Calu3 (cell line): ENCODE measurements at regions not wholly inside any gene's neighbourhood (a gene's known extent, or its start where the extent isn't known, plus 50 kb on each side); places are given as distances from the start of the nearest gene placed in this dataset.

Experiments
- BruUV-seq: library from RNA; stranded (reverse); fragments of 400-500 nt; replicated peaks from 2 replicates; lab custom pipeline; 2021; lab: Mats Ljungman, UMichigan
- CTCF ChIA-PET: fragments of 300-600 bp; sonication (Branson Sonifier 250); formaldehyde crosslinking; loops from one replicate; lab custom pipeline; 2022; ENCODE audit warnings: antibody characterized with exemption; lab: Charles Lee
- DNase-seq: peaks from one replicate; pipeline ENCODE4 v3.0.0; 2022
- H3K27ac Mint-ChIP-seq: one replicate; pipeline ENCODE4 v1.8.0; 2022; ENCODE audit warnings: mixed read lengths; ENCODE audit not compliant: unreplicated experiment
- H3K27me3 Mint-ChIP-seq: one replicate; pipeline ENCODE4 v1.8.0; 2022; ENCODE audit warnings: mixed read lengths; ENCODE audit not compliant: unreplicated experiment
- H3K36me3 Mint-ChIP-seq: one replicate; pipeline ENCODE4 v1.8.0; 2022; ENCODE audit warnings: mild to moderate bottlenecking, moderate library complexity, mixed read lengths; ENCODE audit not compliant: insufficient read depth, unreplicated experiment
- H3K4me1 Mint-ChIP-seq: one replicate; pipeline ENCODE4 v1.8.0; 2022; ENCODE audit warnings: mild to moderate bottlenecking, low read depth, mixed read lengths; ENCODE audit not compliant: unreplicated experiment
- H3K4me3 Mint-ChIP-seq: one replicate; pipeline ENCODE4 v1.8.0; 2022; ENCODE audit warnings: mild to moderate bottlenecking, low read depth, moderate library complexity, mixed read lengths; ENCODE audit not compliant: unreplicated experiment
- H3K9me3 Mint-ChIP-seq: one replicate; pipeline ENCODE4 v1.8.0; 2022; ENCODE audit warnings: low read depth, mixed read lengths; ENCODE audit not compliant: unreplicated experiment
- intact Hi-C: fragments of 100-400 bp; cut with micrococcal nuclease; formaldehyde crosslinking; loops from one replicate; pipeline ENCODE4 v1.10.0; 2022; ENCODE audit not compliant: unreplicated experiment
- TF ChIP-seq, protein P1 (sequence below): fragments of 200-600 bp; IDR thresholded peaks from one replicate; pipeline ENCODE4 v1.8.0; 2022; ENCODE audit warnings: antibody characterized with exemption; ENCODE audit not compliant: unreplicated experiment

DNA sequence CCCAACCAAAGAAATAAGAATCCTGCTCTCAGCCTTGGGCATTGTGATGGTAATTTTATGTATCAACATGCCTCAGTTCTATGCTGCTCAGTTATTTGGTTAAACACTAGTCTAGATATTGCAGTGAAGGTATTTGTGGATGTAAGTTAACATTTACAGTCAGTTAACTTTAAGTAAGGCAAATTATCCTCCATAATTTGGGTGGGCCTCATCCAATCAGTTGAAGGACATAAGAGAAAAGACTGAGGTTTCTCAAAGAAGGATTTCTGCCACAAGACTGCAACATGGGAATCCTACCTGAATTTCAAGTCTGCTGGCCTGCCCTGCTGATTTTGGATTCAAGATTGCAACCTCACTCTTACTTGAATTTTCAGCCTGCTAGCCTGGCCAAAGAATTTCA lies 975.5 kb upstream of the ACVR2A start:
- no peaks in the 10 kb centered on the region for H3K36me3 Mint-ChIP-seq
- H3K4me1 Mint-ChIP-seq: peaks cover 6% of the 10 kb centered on the region
- no peak overlapping the region for H3K4me3 Mint-ChIP-seq
- TF ChIP-seq, protein P1, sequence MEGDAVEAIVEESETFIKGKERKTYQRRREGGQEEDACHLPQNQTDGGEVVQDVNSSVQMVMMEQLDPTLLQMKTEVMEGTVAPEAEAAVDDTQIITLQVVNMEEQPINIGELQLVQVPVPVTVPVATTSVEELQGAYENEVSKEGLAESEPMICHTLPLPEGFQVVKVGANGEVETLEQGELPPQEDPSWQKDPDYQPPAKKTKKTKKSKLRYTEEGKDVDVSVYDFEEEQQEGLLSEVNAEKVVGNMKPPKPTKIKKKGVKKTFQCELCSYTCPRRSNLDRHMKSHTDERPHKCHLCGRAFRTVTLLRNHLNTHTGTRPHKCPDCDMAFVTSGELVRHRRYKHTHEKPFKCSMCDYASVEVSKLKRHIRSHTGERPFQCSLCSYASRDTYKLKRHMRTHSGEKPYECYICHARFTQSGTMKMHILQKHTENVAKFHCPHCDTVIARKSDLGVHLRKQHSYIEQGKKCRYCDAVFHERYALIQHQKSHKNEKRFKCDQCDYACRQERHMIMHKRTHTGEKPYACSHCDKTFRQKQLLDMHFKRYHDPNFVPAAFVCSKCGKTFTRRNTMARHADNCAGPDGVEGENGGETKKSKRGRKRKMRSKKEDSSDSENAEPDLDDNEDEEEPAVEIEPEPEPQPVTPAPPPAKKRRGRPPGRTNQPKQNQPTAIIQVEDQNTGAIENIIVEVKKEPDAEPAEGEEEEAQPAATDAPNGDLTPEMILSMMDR: no peak
- no peak overlapping the region for H3K27ac Mint-ChIP-seq
- no peak for DNase-seq
- intact Hi-C loops: no loop called here
- no peaks in the 10 kb centered on the region for H3K9me3 Mint-ChIP-seq
- CTCF ChIA-PET: no interaction called here
- H3K27me3 Mint-ChIP-seq: no peaks in the 10 kb centered on the region
- no TSS peak for BruUV-seq

DNA sequence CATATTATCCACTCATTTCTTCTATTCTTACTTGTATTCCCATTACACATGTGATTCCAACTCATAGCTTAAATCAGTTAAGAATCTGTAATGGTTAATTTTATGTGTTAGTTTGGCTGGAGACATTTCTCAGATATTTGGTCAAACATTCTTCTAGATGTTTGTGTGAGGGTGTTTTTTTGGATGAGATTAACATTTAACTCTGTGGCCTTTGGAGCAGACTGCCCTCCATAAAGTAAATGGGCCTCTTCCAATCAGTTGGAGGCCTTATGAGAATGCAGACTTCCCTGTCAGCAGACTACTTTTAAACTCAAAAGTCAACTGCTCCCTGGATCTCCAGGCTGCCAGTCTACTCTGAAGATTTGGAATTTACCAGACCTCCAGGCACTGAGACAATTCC lies 976.8 kb upstream of the ACVR2A start:
- no peak for DNase-seq
- TF ChIP-seq, protein P1: no peak
- Mint-ChIP-seq H3K27me3 (no peaks in the 10 kb centered on the region), H3K27ac (no peak overlapping the region), H3K36me3 (no peaks in the 10 kb centered on the region), H3K4me1 (no peaks in the 10 kb centered on the region), H3K9me3 (no peaks in the 10 kb centered on the region), H3K4me3 (no peak overlapping the region)
- CTCF ChIA-PET: no interaction called here
- no TSS peak for BruUV-seq
- intact Hi-C loops: no loop called here

DNA sequence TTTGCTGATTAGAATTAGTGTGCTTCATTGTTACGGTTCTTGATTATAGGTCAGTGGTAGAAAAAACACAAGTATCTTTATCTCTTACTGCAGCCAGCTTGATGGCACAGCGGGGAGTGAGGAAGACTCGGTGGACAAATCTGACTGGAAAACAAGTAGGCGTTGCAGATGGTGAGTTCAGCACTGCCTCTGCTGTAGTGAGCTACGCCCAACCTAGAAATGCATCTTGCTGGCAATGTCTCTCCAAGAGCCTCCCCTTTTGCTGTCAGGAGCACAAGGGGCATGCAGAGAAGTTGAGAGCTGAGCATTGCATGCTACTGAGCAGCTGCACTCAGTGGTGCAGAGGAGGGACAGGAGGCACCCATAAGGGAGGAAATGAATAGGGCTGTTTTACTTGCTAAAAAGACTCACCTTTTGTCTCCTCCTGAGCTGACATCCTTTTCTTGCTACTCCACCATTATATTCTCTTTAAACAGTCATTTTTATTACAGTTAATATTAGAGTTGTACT lies 977.3 kb upstream of the ACVR2A start:
- Mint-ChIP-seq H3K4me3 (no peak overlapping the region), H3K27me3 (no peaks in the 10 kb centered on the region), H3K4me1 (no peaks in the 10 kb centered on the region), H3K9me3 (no peaks in the 10 kb centered on the region), H3K27ac (no peak overlapping the region), H3K36me3 (no peaks in the 10 kb centered on the region)
- TF ChIP-seq, protein P1: no peak
- no peak for DNase-seq
- no TSS peak for BruUV-seq
- intact Hi-C loops: no loop called here
- CTCF ChIA-PET: no interaction called here

DNA sequence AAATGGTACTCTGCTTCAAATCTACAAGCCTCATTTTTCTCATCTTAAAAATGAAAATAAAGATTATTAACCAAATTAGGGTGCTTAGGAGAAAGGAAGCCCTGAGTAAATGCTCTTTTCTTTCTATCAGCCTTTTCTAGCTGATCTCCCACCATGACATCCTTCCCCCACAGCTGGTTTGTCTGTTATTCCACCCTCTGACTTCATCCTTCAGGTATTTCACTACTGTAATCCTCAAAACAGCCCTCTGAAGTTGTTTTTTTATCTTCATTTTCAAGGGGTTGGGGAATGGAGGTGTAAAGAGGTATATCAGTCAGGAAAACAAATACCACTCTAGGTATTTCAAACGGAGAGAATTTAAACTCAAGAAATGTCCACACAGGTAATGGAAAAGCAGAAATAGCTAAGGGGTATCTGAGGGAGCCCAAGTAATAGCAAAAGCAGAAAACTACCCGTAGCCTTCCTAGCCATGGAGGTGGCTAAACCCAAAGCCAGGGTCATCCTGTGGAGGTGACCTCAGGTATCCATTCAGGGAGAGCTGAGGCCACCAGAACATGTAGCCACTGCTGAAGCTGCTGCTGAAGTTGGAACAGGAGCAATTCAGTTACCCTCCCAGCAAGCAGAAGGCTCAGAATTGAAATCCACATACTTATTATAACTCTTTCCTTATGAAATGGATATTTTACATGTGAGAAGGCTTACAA lies 990.9 kb upstream of the ACVR2A start:
- BruUV-seq: no TSS peak
- Mint-ChIP-seq H3K4me1 (no peaks in the 10 kb centered on the region), H3K36me3 (no peaks in the 10 kb centered on the region), H3K4me3 (no peak overlapping the region), H3K27ac (no peak overlapping the region), H3K27me3 (no peaks in the 10 kb centered on the region), H3K9me3 (peaks cover 2% of the 10 kb centered on the region)
- intact Hi-C loops: no loop called here
- TF ChIP-seq, protein P1: no peak
- DNase-seq: no peak
- CTCF ChIA-PET: no interaction called here
